MCF 10A (cell line): ENCODE measurements at regions not wholly inside any gene's neighbourhood (a gene's known extent, or its start where the extent isn't known, plus 50 kb on each side); places are given as distances from the start of the nearest gene placed in this dataset.

Experiments
- BruUV-seq: library from RNA; stranded (reverse); fragments of 400-500 nt; replicated peaks from 2 replicates; lab custom pipeline; 2021; lab: Mats Ljungman, UMichigan
- CTCF ChIA-PET: fragments of 300-600 bp; sonication (Branson Sonifier 250); formaldehyde crosslinking; extraction: SDS; loops from one replicate; lab custom pipeline; 2021; ENCODE audit warnings: antibody characterized with exemption, inconsistent platforms; lab: Yijun Ruan, JAX
- POLR2A ChIA-PET: fragments of 300-600, 350-650 bp; sonication (Branson Sonifier 250); formaldehyde crosslinking; extraction: SDS; loops from one replicate; lab custom pipeline; 2020; ENCODE audit warnings: antibody characterized with exemption, inconsistent platforms; lab: Yijun Ruan, JAX
- DNase-seq: peaks from one replicate; pipeline ENCODE4 v3.0.0-alpha.2; 2018; ENCODE audit not compliant: unreplicated experiment
- H3K27ac Mint-ChIP-seq: one replicate; pipeline ENCODE4 v1.8.0; 2022; ENCODE audit warnings: mild to moderate bottlenecking, low read depth, mixed read lengths; ENCODE audit not compliant: unreplicated experiment
- H3K27me3 Mint-ChIP-seq: one replicate; pipeline ENCODE4 v1.8.0; 2022; ENCODE audit warnings: mixed read lengths; ENCODE audit not compliant: insufficient read depth, unreplicated experiment
- H3K36me3 Mint-ChIP-seq: one replicate; pipeline ENCODE4 v1.8.0; 2022; ENCODE audit warnings: mild to moderate bottlenecking, moderate library complexity, mixed read lengths; ENCODE audit not compliant: insufficient read depth, unreplicated experiment
- H3K4me1 Mint-ChIP-seq: one replicate; pipeline ENCODE4 v1.8.0; 2022; ENCODE audit warnings: mixed read lengths; ENCODE audit not compliant: insufficient read depth, unreplicated experiment
- H3K4me3 Mint-ChIP-seq: one replicate; pipeline ENCODE4 v1.8.0; 2022; ENCODE audit warnings: mild to moderate bottlenecking, moderate library complexity, mixed read lengths; ENCODE audit not compliant: unreplicated experiment
- H3K9me3 Mint-ChIP-seq: one replicate; pipeline ENCODE4 v1.8.0; 2022; ENCODE audit warnings: mixed read lengths; ENCODE audit not compliant: unreplicated experiment
- intact Hi-C: fragments of 100-400 bp; cut with micrococcal nuclease; formaldehyde crosslinking; loops from 2 replicates; pipeline ENCODE4 v1.14.1; 2022
- TF ChIP-seq, protein P1 (sequence below): fragments of 200-600 bp; IDR thresholded peaks from one replicate; pipeline ENCODE4 v1.8.0; 2022; ENCODE audit warnings: antibody characterized with exemption, mild to moderate bottlenecking; ENCODE audit not compliant: unreplicated experiment

DNA sequence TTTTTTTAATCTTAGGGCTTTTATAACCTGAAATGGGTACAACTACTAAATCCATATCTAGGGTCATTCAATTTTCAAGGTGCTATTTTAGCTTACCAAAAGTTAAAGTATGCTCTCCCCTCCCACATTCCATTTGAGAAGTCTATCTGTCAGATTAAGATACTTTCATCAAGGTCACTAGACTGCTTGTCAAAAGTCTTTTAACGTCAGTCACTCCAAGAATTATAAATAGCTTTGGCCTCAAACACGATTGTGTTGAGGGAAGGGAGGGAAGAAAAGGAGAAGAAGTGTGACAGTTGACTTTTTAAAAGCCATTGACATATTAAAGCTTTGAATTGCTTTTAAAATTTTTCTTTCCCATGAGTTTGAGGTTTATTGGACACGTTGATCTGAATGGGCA is 175.8 kb downstream of the PTGER3 start:
- BruUV-seq = no TSS peak
- no peaks in the 10 kb centered on the region for H3K27me3 Mint-ChIP-seq
- CTCF ChIA-PET = interaction anchor here (0.7 kb wide), 1 partner anchor 310 kb away, joined by 3 read pairs; no protein-coding TSS in a partner anchor
- no peaks in the 10 kb centered on the region for H3K36me3 Mint-ChIP-seq
- POLR2A ChIA-PET = no interaction called here
- no peaks in the 10 kb centered on the region for H3K9me3 Mint-ChIP-seq
- no peak overlapping the region for H3K27ac Mint-ChIP-seq
- no peak for DNase-seq
- no peak overlapping the region for H3K4me3 Mint-ChIP-seq
- intact Hi-C loops = no loop called here
- peaks cover 6% of the 10 kb centered on the region for H3K4me1 Mint-ChIP-seq
- TF ChIP-seq, protein P1, sequence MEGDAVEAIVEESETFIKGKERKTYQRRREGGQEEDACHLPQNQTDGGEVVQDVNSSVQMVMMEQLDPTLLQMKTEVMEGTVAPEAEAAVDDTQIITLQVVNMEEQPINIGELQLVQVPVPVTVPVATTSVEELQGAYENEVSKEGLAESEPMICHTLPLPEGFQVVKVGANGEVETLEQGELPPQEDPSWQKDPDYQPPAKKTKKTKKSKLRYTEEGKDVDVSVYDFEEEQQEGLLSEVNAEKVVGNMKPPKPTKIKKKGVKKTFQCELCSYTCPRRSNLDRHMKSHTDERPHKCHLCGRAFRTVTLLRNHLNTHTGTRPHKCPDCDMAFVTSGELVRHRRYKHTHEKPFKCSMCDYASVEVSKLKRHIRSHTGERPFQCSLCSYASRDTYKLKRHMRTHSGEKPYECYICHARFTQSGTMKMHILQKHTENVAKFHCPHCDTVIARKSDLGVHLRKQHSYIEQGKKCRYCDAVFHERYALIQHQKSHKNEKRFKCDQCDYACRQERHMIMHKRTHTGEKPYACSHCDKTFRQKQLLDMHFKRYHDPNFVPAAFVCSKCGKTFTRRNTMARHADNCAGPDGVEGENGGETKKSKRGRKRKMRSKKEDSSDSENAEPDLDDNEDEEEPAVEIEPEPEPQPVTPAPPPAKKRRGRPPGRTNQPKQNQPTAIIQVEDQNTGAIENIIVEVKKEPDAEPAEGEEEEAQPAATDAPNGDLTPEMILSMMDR = no peak

GRCh38 chr1:70874063-70874462 is 173.6 kb downstream of the PTGER3 start:
- Mint-ChIP-seq H3K9me3 (peaks cover 11% of the 10 kb centered on the region), H3K4me1 (peaks cover 6% of the 10 kb centered on the region), H3K27ac (peak overlapping the region; percentile 1), H3K4me3 (no peak overlapping the region), H3K27me3 (no peaks in the 10 kb centered on the region), H3K36me3 (no peaks in the 10 kb centered on the region)
- no TSS peak for BruUV-seq
- POLR2A ChIA-PET = no interaction called here
- CTCF ChIA-PET = interaction anchor here (0.6 to 0.8 kb wide), 2 partner anchors 53 to 486 kb away, joined by 3 read pairs; no protein-coding TSS in a partner anchor
- intact Hi-C loops = no loop called here
- DNase-seq = peak; percentile 7
- TF ChIP-seq, protein P1 = no peak

GRCh38 chr1:70874818-70875217 is 172.8 kb downstream of the PTGER3 start:
- H3K4me1 Mint-ChIP-seq = peaks cover 6% of the 10 kb centered on the region
- TF ChIP-seq, protein P1 = no peak
- CTCF ChIA-PET = no interaction called here
- peaks cover 17% of the 10 kb centered on the region for H3K9me3 Mint-ChIP-seq
- intact Hi-C loops = no loop called here
- H3K27ac Mint-ChIP-seq = peak overlapping the region; percentile 1
- DNase-seq = no peak
- no peaks in the 10 kb centered on the region for H3K27me3 Mint-ChIP-seq
- POLR2A ChIA-PET = interaction anchor here (0.7 kb wide), 1 partner anchor 216 kb away, joined by 3 read pairs; no protein-coding TSS in a partner anchor
- no peak overlapping the region for H3K4me3 Mint-ChIP-seq
- BruUV-seq = no TSS peak
- H3K36me3 Mint-ChIP-seq = no peaks in the 10 kb centered on the region

DNA sequence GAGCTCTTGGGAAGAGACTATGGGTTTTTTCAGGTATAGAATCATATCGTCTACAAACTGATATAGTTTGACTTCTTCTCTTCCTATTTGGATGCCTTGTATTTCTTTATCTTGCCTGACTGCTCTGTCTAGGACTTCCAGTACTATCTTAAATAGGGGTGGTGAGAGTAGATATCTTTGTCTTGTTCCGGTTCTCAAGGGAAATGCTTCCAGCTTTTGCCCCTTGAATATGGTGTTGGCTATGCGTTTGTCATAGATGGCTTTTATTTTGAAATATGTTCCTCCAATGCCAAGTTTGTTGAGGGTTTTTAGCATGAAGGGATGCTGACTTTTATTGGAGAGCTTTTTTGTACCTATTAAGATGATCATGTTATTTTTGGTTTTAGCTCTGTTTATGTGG is 170.3 kb downstream of the PTGER3 start:
- ChIA-PET POLR2A (no interaction called here), CTCF (interaction anchor here (0.7 kb wide), 1 partner anchor 113 kb away, joined by 3 read pairs; no protein-coding TSS in a partner anchor)

More for the DNA sequence above, 170.3 kb downstream of the PTGER3 start:
- H3K36me3 Mint-ChIP-seq = no peaks in the 10 kb centered on the region
- no peak for DNase-seq
- H3K4me3 Mint-ChIP-seq = no peak overlapping the region
- BruUV-seq = no TSS peak
- peaks cover 6% of the 10 kb centered on the region for H3K4me1 Mint-ChIP-seq
- TF ChIP-seq, protein P1 = no peak
- H3K27ac Mint-ChIP-seq = no peak overlapping the region
- intact Hi-C loops = no loop called here
- peaks cover 17% of the 10 kb centered on the region for H3K9me3 Mint-ChIP-seq
- H3K27me3 Mint-ChIP-seq = no peaks in the 10 kb centered on the region
